Activated CD8-positive, alpha-beta memory T cell treated with anti-CD3 and anti-CD28 coated beads, Interleukin-2, amount 10 ng/mL, durations not matched to agents 7 days and 5 days (primary cell): ENCODE measurements at regions not wholly inside any gene's neighbourhood (a gene's known extent, or its start where the extent isn't known, plus 50 kb on each side); places are given as distances from the start of the nearest gene placed in this dataset.
"Not testable (repeated sequence)": the region's sequence is repeated elsewhere in the genome, so short reads cannot be mapped to it uniquely, and the experiment has no call there.

ENCODE experiments used
- ATAC-seq: fragments of 150-1000 bp; cut with Tn5 transposase; one replicate; pipeline ENCODE4 v1.10.0; 2021; ENCODE audit warnings: moderate library complexity
- CTCF ChIA-PET: fragments of 350-600 bp; sonication (Branson Sonifier 250); formaldehyde crosslinking; loops from one replicate; lab custom pipeline; 2021; ENCODE audit warnings: antibody characterized with exemption; lab: Charles Lee
- DNase-seq: peaks from one replicate; pipeline ENCODE4 v3.0.0-alpha.2; 2020
- H3K27ac Mint-ChIP-seq: one replicate; pipeline ENCODE4 v1.8.0; 2021; ENCODE audit warnings: mild to moderate bottlenecking, mixed read lengths
- H3K27me3 Mint-ChIP-seq: one replicate; pipeline ENCODE4 v1.8.0; 2021; ENCODE audit warnings: mixed read lengths
- H3K36me3 Mint-ChIP-seq: one replicate; pipeline ENCODE4 v1.8.0; 2021; ENCODE audit warnings: mild to moderate bottlenecking, mixed read lengths
- H3K4me1 Mint-ChIP-seq: one replicate; pipeline ENCODE4 v1.8.0; 2021; ENCODE audit warnings: mixed read lengths
- H3K4me3 Mint-ChIP-seq: one replicate; pipeline ENCODE4 v1.8.0; 2021; ENCODE audit warnings: mild to moderate bottlenecking, moderate library complexity, mixed read lengths
- H3K9me3 Mint-ChIP-seq: one replicate; pipeline ENCODE4 v1.8.0; 2022; ENCODE audit warnings: low read depth, mixed read lengths

- no peaks in the 10 kb centered on the region for H3K9me3 Mint-ChIP-seq
- CTCF ChIA-PET = no interaction called here
- no peaks in the 10 kb centered on the region for H3K27me3 Mint-ChIP-seq
- no peak overlapping the region for H3K4me3 Mint-ChIP-seq
- H3K36me3 Mint-ChIP-seq = no peaks in the 10 kb centered on the region
- DNase-seq (no peak), ATAC-seq (no peak)
- no peak overlapping the region for H3K27ac Mint-ChIP-seq
- H3K4me1 Mint-ChIP-seq = no peaks in the 10 kb centered on the region
Measured at GRCh38 chrX:145881175-145881995, 63.8 kb downstream of the SLITRK2 start.

- H3K27me3 Mint-ChIP-seq = no peaks in the 10 kb centered on the region
- no peak for ATAC-seq
- CTCF ChIA-PET = no interaction called here
- H3K4me3 Mint-ChIP-seq = no peak overlapping the region
- no peak for DNase-seq
- H3K4me1 Mint-ChIP-seq = no peaks in the 10 kb centered on the region
- H3K36me3 Mint-ChIP-seq = no peaks in the 10 kb centered on the region
- no peaks in the 10 kb centered on the region for H3K9me3 Mint-ChIP-seq
- no peak overlapping the region for H3K27ac Mint-ChIP-seq
Measured at GRCh38 chrX:145886469-145886868, 68.8 kb downstream of the SLITRK2 start.

- DNase-seq (no peak), ATAC-seq (no peak)
- Mint-ChIP-seq H3K36me3 (no peaks in the 10 kb centered on the region), H3K4me3 (no peak overlapping the region), H3K27ac (no peak overlapping the region), H3K4me1 (no peaks in the 10 kb centered on the region), H3K9me3 (no peaks in the 10 kb centered on the region), H3K27me3 (no peaks in the 10 kb centered on the region)
- CTCF ChIA-PET = no interaction called here
Measured at GRCh38 chrX:145910017-145910416, 92.4 kb downstream of the SLITRK2 start.

- peaks cover 2% of the 10 kb centered on the region for H3K9me3 Mint-ChIP-seq
- ATAC-seq = no peak
Measured at GRCh38 chrX:145919400-145919799, 101.8 kb downstream of the SLITRK2 start.

GRCh38 chrX:145923376-145923775 is 105.7 kb downstream of the SLITRK2 start:
- H3K36me3 Mint-ChIP-seq = no peaks in the 10 kb centered on the region

More at GRCh38 chrX:145919400-145919799, 101.8 kb downstream of the SLITRK2 start:
- CTCF ChIA-PET = no interaction called here
- no peak for DNase-seq
- Mint-ChIP-seq H3K27ac (no peak overlapping the region), H3K4me1 (no peaks in the 10 kb centered on the region), H3K4me3 (no peak overlapping the region), H3K27me3 (no peaks in the 10 kb centered on the region), H3K36me3 (no peaks in the 10 kb centered on the region)

GRCh38 chrX:145936769-145937168 is 119.1 kb downstream of the SLITRK2 start:
- Mint-ChIP-seq H3K4me1 (no peaks in the 10 kb centered on the region), H3K36me3 (no peaks in the 10 kb centered on the region), H3K9me3 (no peaks in the 10 kb centered on the region), H3K27ac (no peak overlapping the region), H3K27me3 (no peaks in the 10 kb centered on the region), H3K4me3 (no peak overlapping the region)
- DNase-seq = no peak
- CTCF ChIA-PET = interaction anchor here (0.5 kb wide), 1 partner anchor 638 kb away, joined by 3 read pairs; no protein-coding TSS in a partner anchor
- no peak for ATAC-seq

More at GRCh38 chrX:145923376-145923775, 105.7 kb downstream of the SLITRK2 start:
- Mint-ChIP-seq H3K27me3 (no peaks in the 10 kb centered on the region), H3K4me1 (no peaks in the 10 kb centered on the region), H3K4me3 (no peak overlapping the region), H3K9me3 (no peaks in the 10 kb centered on the region), H3K27ac (no peak overlapping the region)
- ATAC-seq (no peak), DNase-seq (no peak)
- CTCF ChIA-PET = no interaction called here

- peaks cover 2% of the 10 kb centered on the region for H3K9me3 Mint-ChIP-seq
- no peaks in the 10 kb centered on the region for H3K27me3 Mint-ChIP-seq
- no peak for ATAC-seq
- H3K4me3 Mint-ChIP-seq = no peak overlapping the region
- CTCF ChIA-PET = no interaction called here
- H3K4me1 Mint-ChIP-seq = no peaks in the 10 kb centered on the region
- no peak overlapping the region for H3K27ac Mint-ChIP-seq
- DNase-seq = no peak
- no peaks in the 10 kb centered on the region for H3K36me3 Mint-ChIP-seq
Measured at GRCh38 chrX:145949056-145949455, 131.4 kb downstream of the SLITRK2 start.

GRCh38 chrX:145953628-145954027 is 136.0 kb downstream of the SLITRK2 start:
- Mint-ChIP-seq H3K4me3 (no peak overlapping the region), H3K27ac (no peak overlapping the region), H3K36me3 (no peaks in the 10 kb centered on the region), H3K4me1 (no peaks in the 10 kb centered on the region), H3K9me3 (no peaks in the 10 kb centered on the region), H3K27me3 (no peaks in the 10 kb centered on the region)
- ATAC-seq (no peak), DNase-seq (no peak)
- CTCF ChIA-PET = no interaction called here

- CTCF ChIA-PET = no interaction called here
- DNase-seq = no peak
- H3K4me3 Mint-ChIP-seq = no peak overlapping the region
- H3K9me3 Mint-ChIP-seq = peaks cover 5% of the 10 kb centered on the region
- no peaks in the 10 kb centered on the region for H3K4me1 Mint-ChIP-seq
- H3K27me3 Mint-ChIP-seq = no peaks in the 10 kb centered on the region
- H3K36me3 Mint-ChIP-seq = no peaks in the 10 kb centered on the region
- ATAC-seq = no peak
- H3K27ac Mint-ChIP-seq = no peak overlapping the region
Measured at GRCh38 chrX:145990051-145990450, 172.4 kb downstream of the SLITRK2 start.

- no peaks in the 10 kb centered on the region for H3K27me3 Mint-ChIP-seq
- CTCF ChIA-PET = no interaction called here
- DNase-seq = no peak
- H3K9me3 Mint-ChIP-seq = no peaks in the 10 kb centered on the region
- H3K4me3 Mint-ChIP-seq = no peak overlapping the region
- H3K27ac Mint-ChIP-seq = no peak overlapping the region
- H3K4me1 Mint-ChIP-seq = no peaks in the 10 kb centered on the region
- no peaks in the 10 kb centered on the region for H3K36me3 Mint-ChIP-seq
- no peak for ATAC-seq
Measured at GRCh38 chrX:146006637-146007036, 189.0 kb downstream of the SLITRK2 start.

GRCh38 chrX:146036000-146036399 is 218.4 kb downstream of the SLITRK2 start:
- Mint-ChIP-seq H3K27ac (no peak overlapping the region), H3K36me3 (no peaks in the 10 kb centered on the region), H3K27me3 (no peaks in the 10 kb centered on the region), H3K9me3 (no peaks in the 10 kb centered on the region), H3K4me1 (no peaks in the 10 kb centered on the region), H3K4me3 (no peak overlapping the region)
- no peak for ATAC-seq
- DNase-seq = no peak
- CTCF ChIA-PET = no interaction called here

- H3K36me3 Mint-ChIP-seq = no peaks in the 10 kb centered on the region
- CTCF ChIA-PET = no interaction called here
- no peak for ATAC-seq
- H3K27me3 Mint-ChIP-seq = no peaks in the 10 kb centered on the region
- no peak overlapping the region for H3K4me3 Mint-ChIP-seq
- no peaks in the 10 kb centered on the region for H3K4me1 Mint-ChIP-seq
- H3K27ac Mint-ChIP-seq = no peak overlapping the region
- no peaks in the 10 kb centered on the region for H3K9me3 Mint-ChIP-seq
- DNase-seq = no peak
Measured at GRCh38 chrX:146041741-146042140, 224.1 kb downstream of the SLITRK2 start.

- H3K4me3 Mint-ChIP-seq, H3K27me3 Mint-ChIP-seq, H3K36me3 Mint-ChIP-seq, ATAC-seq, H3K4me1 Mint-ChIP-seq, H3K9me3 Mint-ChIP-seq, H3K27ac Mint-ChIP-seq, DNase-seq, CTCF ChIA-PET: not testable (repeated sequence)
Measured at GRCh38 chrX:146046011-146046715, 228.5 kb downstream of the SLITRK2 start.

GRCh38 chrX:146049568-146049967 is 231.9 kb downstream of the SLITRK2 start:
- H3K4me3 Mint-ChIP-seq, H3K36me3 Mint-ChIP-seq, ATAC-seq, DNase-seq, H3K27me3 Mint-ChIP-seq, H3K9me3 Mint-ChIP-seq, H3K27ac Mint-ChIP-seq, H3K4me1 Mint-ChIP-seq, CTCF ChIA-PET: not testable (repeated sequence)
